ENCODE measurements at regions not wholly inside any gene's neighbourhood (a gene's known extent, or its start where the extent isn't known, plus 50 kb on each side); places are given as distances from the start of the nearest gene placed in this dataset.

GRCh38 chr12:25694072-25694471 lies 141.0 kb upstream of the LMNTD1 start:
- intact Hi-C loops (cut with DNase I) = no loop called here
- H3K9me3 ChIP-seq = no peaks in the 10 kb centered on the region
- no peak for TF ChIP-seq CTCF (IDR thresholded peaks at IDR 0.05)
- no peak for TF ChIP-seq POLR2AphosphoS5 (IDR thresholded peaks at IDR 0.05; ENCODE audit: insufficient read depth in 1 of 2, low read depth in 1 of 2)
- TF ChIP-seq POLR2A (IDR thresholded peaks at IDR 0.05) = no peak
- no peaks in the 10 kb centered on the region for H3K27me3 ChIP-seq
- DNase-seq (ENCODE audit: extremely low spot score in 2 of 2) = no peak
- no peak overlapping the region for H3K27ac ChIP-seq
- no peaks in the 10 kb centered on the region for H3K36me3 ChIP-seq
- no peak overlapping the region for H3K4me3 ChIP-seq
- peaks cover 27% of the 10 kb centered on the region for H3K4me1 ChIP-seq

GRCh38 chr12:25695574-25695973 lies 142.5 kb upstream of the LMNTD1 start:
- no peak overlapping the region for H3K27ac ChIP-seq
- TF ChIP-seq CTCF (IDR thresholded peaks at IDR 0.05) = no peak
- no peak for TF ChIP-seq POLR2AphosphoS5 (IDR thresholded peaks at IDR 0.05; ENCODE audit: insufficient read depth in 1 of 2, low read depth in 1 of 2)
- no peak for TF ChIP-seq POLR2A (IDR thresholded peaks at IDR 0.05)
- DNase-seq (ENCODE audit: extremely low spot score in 2 of 2) = no peak
- intact Hi-C loops (cut with DNase I) = no loop called here
- H3K4me3 ChIP-seq = no peak overlapping the region
- no peaks in the 10 kb centered on the region for H3K9me3 ChIP-seq
- H3K4me1 ChIP-seq = peaks cover 27% of the 10 kb centered on the region
- H3K27me3 ChIP-seq = no peaks in the 10 kb centered on the region
- no peaks in the 10 kb centered on the region for H3K36me3 ChIP-seq

GRCh38 chr12:25698772-25699171 lies 145.7 kb upstream of the LMNTD1 start:
- no peak overlapping the region for H3K4me3 ChIP-seq
- H3K27ac ChIP-seq = no peak overlapping the region
- intact Hi-C loops (cut with DNase I) = no loop called here

GRCh38 chr12:25699454-25699853 lies 146.4 kb upstream of the LMNTD1 start:
- intact Hi-C loops (cut with DNase I) = no loop called here
- H3K4me1 ChIP-seq = no peaks in the 10 kb centered on the region

More at GRCh38 chr12:25698772-25699171, 145.7 kb upstream of the LMNTD1 start:
- DNase-seq (ENCODE audit: extremely low spot score in 2 of 2) = no peak
- Histone ChIP-seq H3K36me3 (no peaks in the 10 kb centered on the region), H3K9me3 (no peaks in the 10 kb centered on the region), H3K27me3 (no peaks in the 10 kb centered on the region), H3K4me1 (peaks cover 6% of the 10 kb centered on the region)
- no peak for TF ChIP-seq CTCF (IDR thresholded peaks at IDR 0.05)
- no peak for TF ChIP-seq POLR2A (IDR thresholded peaks at IDR 0.05)
- no peak for TF ChIP-seq POLR2AphosphoS5 (IDR thresholded peaks at IDR 0.05; ENCODE audit: insufficient read depth in 1 of 2, low read depth in 1 of 2)

GRCh38 chr12:25701290-25701689 lies 148.2 kb upstream of the LMNTD1 start:
- no peak for DNase-seq (ENCODE audit: extremely low spot score in 2 of 2)
- Histone ChIP-seq H3K4me1 (no peaks in the 10 kb centered on the region), H3K4me3 (no peak overlapping the region), H3K36me3 (no peaks in the 10 kb centered on the region), H3K9me3 (no peaks in the 10 kb centered on the region), H3K27ac (no peak overlapping the region), H3K27me3 (no peaks in the 10 kb centered on the region)
- intact Hi-C loops (cut with DNase I) = no loop called here
- TF ChIP-seq POLR2AphosphoS5 (IDR thresholded peaks at IDR 0.05; ENCODE audit: insufficient read depth in 1 of 2, low read depth in 1 of 2) (no peak), POLR2A (IDR thresholded peaks at IDR 0.05) (no peak), CTCF (IDR thresholded peaks at IDR 0.05) (no peak)

More at GRCh38 chr12:25699454-25699853, 146.4 kb upstream of the LMNTD1 start:
- Histone ChIP-seq H3K27ac (no peak overlapping the region), H3K36me3 (no peaks in the 10 kb centered on the region), H3K27me3 (no peaks in the 10 kb centered on the region), H3K9me3 (no peaks in the 10 kb centered on the region), H3K4me3 (no peak overlapping the region)
- TF ChIP-seq POLR2A (IDR thresholded peaks at IDR 0.05) (no peak), POLR2AphosphoS5 (IDR thresholded peaks at IDR 0.05; ENCODE audit: insufficient read depth in 1 of 2, low read depth in 1 of 2) (no peak), CTCF (IDR thresholded peaks at IDR 0.05) (no peak)
- no peak for DNase-seq (ENCODE audit: extremely low spot score in 2 of 2)
